ENCODE measurements at regions not wholly inside any gene's neighbourhood (a gene's known extent, or its start where the extent isn't known, plus 50 kb on each side); places are given as distances from the start of the nearest gene placed in this dataset.
"Not testable (repeated sequence)": the region's sequence is repeated elsewhere in the genome, so short reads cannot be mapped to it uniquely, and the experiment has no call there.

GRCh38 chr10:130261766-130262165 is 125.6 kb downstream of the GLRX3 start:
- DNase-seq (ENCODE audit: low spot score): no peak

GRCh38 chr10:130263289-130263688 is 127.1 kb downstream of the GLRX3 start:
- no peak for DNase-seq (ENCODE audit: low spot score)

- DNase-seq (ENCODE audit: low spot score): no peak
Measured at GRCh38 chr10:130265542-130265941, 129.4 kb downstream of the GLRX3 start.

GRCh38 chr10:130282492-130283218 is 146.5 kb downstream of the GLRX3 start:
- no peak for DNase-seq (ENCODE audit: low spot score)

DNA sequence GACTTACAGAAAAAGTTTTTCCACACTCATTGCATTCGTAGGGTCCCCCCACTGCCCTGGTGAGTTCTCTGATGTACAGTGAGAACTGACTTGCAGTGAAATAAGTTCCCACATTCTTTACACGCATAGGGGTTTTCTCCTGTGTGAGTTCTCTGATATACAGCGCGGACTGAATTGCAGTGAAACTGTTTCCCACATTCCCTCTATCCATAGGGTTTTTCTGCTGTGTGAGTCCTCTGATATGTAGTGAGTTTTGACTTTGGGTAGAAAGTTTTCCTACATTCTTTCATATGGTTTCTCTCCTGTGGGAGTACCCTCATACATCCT is 147.0 kb downstream of the GLRX3 start:
- no peak for DNase-seq (ENCODE audit: low spot score)

DNA sequence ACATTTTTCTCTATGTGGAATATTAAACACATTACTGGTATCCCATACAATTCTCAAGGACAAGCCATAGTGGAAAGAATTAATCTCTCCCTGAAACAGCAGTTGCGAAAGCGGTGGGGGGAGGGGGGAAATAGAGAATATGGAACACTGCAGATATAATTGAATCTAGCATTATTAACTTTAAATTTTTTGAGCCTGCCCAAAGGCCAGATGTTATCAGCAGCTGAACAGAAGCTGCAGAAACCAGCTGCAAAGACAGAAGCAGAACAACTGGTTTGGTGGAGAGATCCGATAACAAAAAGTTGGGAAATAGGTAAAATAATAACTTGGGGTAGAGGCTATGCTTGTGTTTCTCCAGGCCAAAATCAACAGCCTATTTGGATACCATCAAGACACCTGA is 159.6 kb downstream of the GLRX3 start:
- not testable (repeated sequence) for DNase-seq (ENCODE audit: low spot score)

GRCh38 chr10:130300608-130301020 is 164.4 kb downstream of the GLRX3 start:
- peak; percentile 48 for DNase-seq (ENCODE audit: low spot score)

DNA sequence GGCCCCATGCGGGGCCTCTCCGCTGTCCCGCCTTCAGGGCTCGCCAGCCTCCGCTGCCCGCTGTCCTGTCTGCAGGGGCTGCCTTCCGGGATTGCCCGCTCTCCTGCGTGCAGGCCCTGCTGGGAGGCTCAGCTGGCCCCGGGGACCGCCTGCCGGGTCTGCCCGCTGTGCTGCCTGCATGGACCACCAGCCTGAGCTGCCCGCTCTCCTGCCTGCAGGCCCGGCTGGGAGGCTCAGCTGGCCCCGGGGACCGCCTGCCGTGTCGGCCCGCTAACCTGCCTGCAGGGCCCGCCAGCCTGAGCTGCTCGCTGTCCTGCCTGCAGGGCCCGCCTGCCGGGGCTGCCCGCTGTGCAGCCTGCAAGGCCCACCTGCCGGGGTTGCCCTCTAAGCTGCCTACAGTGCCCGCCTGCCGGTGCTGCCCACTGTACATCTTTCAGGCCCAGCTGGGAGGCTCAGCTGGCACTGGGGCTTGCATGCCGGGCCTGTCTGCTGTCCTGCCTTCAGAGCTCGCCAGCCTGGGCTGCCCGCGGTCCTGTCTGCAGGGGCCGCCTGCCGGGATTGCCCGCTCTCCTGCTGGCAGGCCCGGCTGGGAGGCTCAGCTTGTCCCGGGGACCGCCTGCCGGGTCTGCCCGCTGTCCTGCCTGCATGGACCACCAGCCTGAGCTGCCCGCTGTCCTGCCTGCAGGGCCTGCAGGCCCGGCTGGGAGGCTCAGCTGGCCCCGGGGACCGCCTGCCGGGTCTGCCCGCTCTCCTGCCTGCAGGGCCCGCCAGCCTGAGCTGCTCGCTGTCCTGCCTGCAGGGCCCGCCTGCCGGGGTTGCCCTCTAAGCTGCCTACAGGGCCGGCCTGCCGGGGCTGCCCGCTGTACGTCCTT is 165.1 kb downstream of the GLRX3 start:
- peak; percentile 45 for DNase-seq (ENCODE audit: low spot score)

GRCh38 chr10:130326954-130327353 is 190.8 kb downstream of the GLRX3 start:
- no peak for DNase-seq (ENCODE audit: low spot score)

- no peak for DNase-seq (ENCODE audit: low spot score)
Measured at GRCh38 chr10:130329792-130330191, 193.6 kb downstream of the GLRX3 start.

DNA sequence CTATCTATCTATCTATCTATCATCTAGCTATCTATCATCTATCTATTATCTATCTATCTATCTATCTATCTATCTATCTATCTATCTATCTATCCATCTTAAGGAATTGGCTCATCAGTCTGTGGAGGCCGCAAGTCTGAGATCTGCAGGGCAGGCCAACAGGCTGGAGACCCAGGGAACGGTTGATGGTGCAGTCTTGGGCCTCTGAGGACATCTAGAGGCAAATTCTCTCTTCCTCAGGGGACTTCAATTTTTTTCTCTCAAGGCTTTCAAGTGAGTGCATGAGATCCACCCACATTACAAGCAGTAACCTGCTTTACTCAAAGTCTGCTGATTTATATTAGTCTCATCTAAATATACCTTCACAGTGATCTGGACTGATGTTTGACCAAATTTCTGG is 197.0 kb downstream of the GLRX3 start:
- no peak for DNase-seq (ENCODE audit: low spot score)

DNA sequence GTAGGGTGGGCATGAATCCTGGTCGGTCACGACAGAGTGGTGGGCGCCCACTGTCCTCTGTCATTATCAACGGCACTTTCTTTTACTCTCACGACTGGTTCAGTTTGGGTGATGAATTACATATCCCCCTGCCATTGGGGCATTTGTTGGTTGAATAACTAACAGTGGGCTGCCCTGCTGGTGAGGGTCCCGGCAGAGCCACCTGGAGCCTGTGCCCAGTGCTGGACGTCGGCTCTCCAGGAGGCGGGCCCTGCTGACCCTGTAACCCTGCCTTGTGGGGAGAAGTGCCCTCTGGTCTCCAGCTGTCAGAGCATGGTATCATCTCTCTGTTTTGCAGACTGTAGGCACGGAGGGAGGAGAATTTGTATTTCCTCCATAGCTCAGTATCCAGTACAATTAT is 199.1 kb downstream of the GLRX3 start:
- no peak for DNase-seq (ENCODE audit: low spot score)

- no peak for DNase-seq (ENCODE audit: low spot score)
Measured at GRCh38 chr10:130336617-130337304, 200.6 kb downstream of the GLRX3 start.

DNA sequence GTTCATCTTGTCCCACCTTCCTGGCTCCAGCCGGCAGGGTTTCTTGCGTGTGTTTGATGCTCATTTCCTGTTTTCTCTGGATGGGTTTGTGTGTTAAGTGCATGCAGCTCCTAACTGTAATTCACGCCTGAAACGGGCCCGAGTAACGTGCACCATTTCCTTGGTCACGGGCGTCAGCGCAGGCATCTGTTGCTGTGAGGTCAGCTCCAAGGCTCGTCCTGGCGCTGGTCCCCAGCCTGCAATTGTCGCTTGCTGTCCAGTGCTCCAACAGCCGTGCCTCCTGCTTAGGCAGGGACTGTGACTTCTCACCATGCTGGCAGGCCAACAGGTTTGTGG is 201.1 kb downstream of the GLRX3 start:
- DNase-seq (ENCODE audit: low spot score): no peak

GRCh38 chr10:130337696-130338635 is 201.8 kb downstream of the GLRX3 start:
- no peak for DNase-seq (ENCODE audit: low spot score)

DNA sequence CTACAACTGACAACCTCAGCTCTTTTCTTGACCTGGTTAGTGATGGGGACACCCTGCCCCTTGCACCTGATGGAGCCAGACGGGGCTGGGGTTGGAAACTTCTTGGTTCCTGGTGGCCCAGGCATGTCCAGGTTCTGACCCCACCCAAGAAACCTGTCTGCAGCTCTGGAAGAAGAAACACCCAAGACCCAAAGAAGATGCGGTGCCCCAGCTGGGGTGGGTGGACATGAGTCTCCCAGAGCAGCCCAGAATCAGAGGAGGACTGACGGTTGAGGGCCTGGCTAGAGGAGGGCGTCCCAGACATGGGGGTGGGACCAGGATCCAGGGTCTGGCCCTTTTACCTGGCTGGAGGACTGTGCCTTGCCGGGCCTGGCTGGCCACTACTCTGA is 202.4 kb downstream of the GLRX3 start:
- DNase-seq (ENCODE audit: low spot score): no peak

- DNase-seq (ENCODE audit: low spot score): no peak
Measured at GRCh38 chr10:130339091-130339490, 202.9 kb downstream of the GLRX3 start.

DNA sequence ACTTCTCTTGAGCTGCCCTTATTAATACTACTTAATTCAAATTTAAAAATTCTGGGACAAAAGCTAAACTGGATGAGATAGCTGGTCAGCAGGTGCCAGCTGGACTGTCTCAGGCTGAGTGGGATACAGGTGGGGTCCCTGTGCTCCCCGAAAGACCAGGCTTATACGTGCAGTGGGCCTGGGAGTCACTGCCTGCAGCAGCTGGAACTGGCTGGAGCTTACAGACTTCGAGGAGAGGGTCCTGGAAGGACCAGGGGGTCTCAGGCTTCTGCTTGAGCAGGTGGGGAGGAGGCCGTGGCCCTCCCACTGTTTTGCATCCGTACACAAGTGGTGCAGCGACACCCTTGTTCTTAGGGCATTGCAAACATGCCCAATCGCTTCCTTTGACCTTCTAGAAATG is 203.7 kb downstream of the GLRX3 start:
- DNase-seq (ENCODE audit: low spot score): no peak

GRCh38 chr10:130340816-130341215 is 204.6 kb downstream of the GLRX3 start:
- DNase-seq (ENCODE audit: low spot score): no peak

DNA sequence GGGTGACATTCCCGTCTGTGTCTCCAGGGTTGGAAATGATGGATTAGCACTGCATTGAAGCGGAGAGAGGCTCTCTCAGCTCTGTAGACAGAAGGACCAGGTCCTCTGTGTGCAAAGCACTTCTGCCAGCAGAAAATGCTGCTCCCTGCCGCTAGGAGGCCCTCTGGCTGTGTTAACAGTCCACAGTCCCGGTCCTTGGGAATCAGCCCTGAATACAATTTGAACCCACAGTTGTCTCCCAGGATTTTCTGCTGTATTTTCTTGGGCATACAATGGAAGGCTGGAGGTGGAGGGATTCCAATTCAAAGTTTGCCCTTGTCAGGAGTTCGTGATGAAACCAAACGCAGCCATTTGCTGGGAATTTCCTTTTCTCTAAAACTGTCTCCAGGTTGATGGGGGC is 205.2 kb downstream of the GLRX3 start:
- DNase-seq (ENCODE audit: low spot score): no peak

DNA sequence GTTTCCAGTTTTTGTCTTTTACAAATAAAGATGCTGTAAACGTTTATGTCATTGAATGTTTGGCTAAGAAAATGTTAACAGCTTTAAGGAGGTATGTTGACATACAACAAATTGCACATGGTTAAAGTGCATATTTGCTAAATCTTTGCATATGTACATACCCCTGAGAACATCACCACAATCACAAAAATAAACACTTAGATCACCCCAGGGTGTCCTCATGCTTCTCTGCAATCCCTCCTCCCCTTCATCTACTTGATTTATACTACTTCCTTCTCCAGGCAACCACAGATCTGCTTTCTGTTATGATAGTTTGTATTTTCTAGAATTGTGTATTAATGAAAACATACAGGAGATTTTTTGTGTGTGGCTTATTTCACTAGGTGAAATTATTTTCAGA is 209.5 kb downstream of the GLRX3 start:
- no peak for DNase-seq (ENCODE audit: low spot score)

GRCh38 chr10:130350996-130351395 is 214.8 kb downstream of the GLRX3 start:
- no peak for DNase-seq (ENCODE audit: low spot score)
